Body of pancreas (tissue), 4 donors: ENCODE measurements at regions not wholly inside any gene's neighbourhood (a gene's known extent, or its start where the extent isn't known, plus 50 kb on each side); places are given as distances from the start of the nearest gene placed in this dataset.

Source experiments
- ATAC-seq: fragments of 150-250 bp; one replicate; pipeline ENCODE4 v1.9.1; 2016
- DNase-seq, 4 donors: peaks; one replicate each; pipeline ENCODE4 v3.0.0-alpha.2; 2019
- H3K27ac ChIP-seq, 4 donors: fragments of 200-600 bp; sonication (generic); 1 replicate in 3 of 4; 2 replicates in 1 of 4; pipeline versions ENCODE4 v1.5.1 to v1.6.1; 2016 to 2019; ENCODE audit warnings: mild to moderate bottlenecking in 1 of 4, mixed read lengths in 1 of 4, moderate library complexity in 1 of 4
- H3K27me3 ChIP-seq, 2 donors: fragments of 200-600 bp; sonication (generic); one replicate each; pipeline ENCODE4 v1.6.0; 2016; ENCODE audit warnings: mild to moderate bottlenecking in 1 of 2
- H3K36me3 ChIP-seq, 2 donors: fragments of 200-600 bp; sonication (generic); replicated peaks in 1 of 2; 2 replicates each; pipeline ENCODE4 v1.5.1; 2016; ENCODE audit warnings: low read depth in 2 of 2; ENCODE audit not compliant: insufficient read depth in 1 of 2
- H3K4me1 ChIP-seq: fragments of 200-600 bp; sonication (generic); one replicate; pipeline ENCODE4 v1.6.0; 2016
- H3K4me3 ChIP-seq, 2 donors: fragments of 200-600 bp; sonication (generic); 1 replicate in 1 of 2; 2 replicates in 1 of 2; pipeline ENCODE4 v1.5.1; 2016 to 2019
- H3K9me3 ChIP-seq, 3 donors: fragments of 200-600 bp; sonication (generic); 1 replicate in 2 of 3; 2 replicates in 1 of 3; pipeline ENCODE4 v1.5.1; 2016
- CTCF ChIP-seq, 7 experiments: fragments of 450-650 bp in 4 of 7; fragments of 200-600 bp in 3 of 7; sonication (generic) in 3 of 7; IDR thresholded peaks; one replicate each; pipeline ENCODE4 v1.5.1; 2016 to 2019; ENCODE audit warnings: antibody characterized with exemption in 7 of 7
- POLR2A ChIP-seq, 3 donors: fragments of 450-650 bp; IDR thresholded peaks; one replicate each; pipeline ENCODE4 v1.6.1; 2016; ENCODE audit warnings: antibody characterized with exemption in 3 of 3, mild to moderate bottlenecking in 2 of 3
- WGBS, 2 donors: methylation state at CpG; one replicate each; pipeline ENCODE4 v1.1.5; 2017; 5-methylcytosine and 5-hydroxymethylcytosine counted together
- intact Hi-C: fragments of 100-400 bp; cut with DNase I; formaldehyde crosslinking; loops from one replicate; pipeline ENCODE4 v1.15.1; 2023

- H3K4me3 ChIP-seq: no peak overlapping the region
- no peaks in the 10 kb centered on the region for H3K4me1 ChIP-seq
- DNase-seq (no peak), ATAC-seq (no peak)
- H3K9me3 ChIP-seq: no peaks in the 10 kb centered on the region
- H3K27ac ChIP-seq: no peak overlapping the region
- no peaks in the 10 kb centered on the region for H3K36me3 ChIP-seq
- intact Hi-C loops: no loop called here
- WGBS, 2 donors: 63 to 74% methylated on average over 3 of the region's 3 CpGs
- no peaks in the 10 kb centered on the region for H3K27me3 ChIP-seq
- TF ChIP-seq POLR2A (IDR thresholded peaks at IDR 0.05) (no peak), CTCF (IDR thresholded peaks at IDR 0.05) (no peak)
Measured at GRCh38 chr16:50497592-50497991, 50.6 kb upstream of the NKD1 start.

- Histone ChIP-seq H3K27me3 (no peaks in the 10 kb centered on the region), H3K4me3 (no peak overlapping the region), H3K4me1 (no peaks in the 10 kb centered on the region), H3K9me3 (no peaks in the 10 kb centered on the region), H3K36me3 (no peaks in the 10 kb centered on the region), H3K27ac (no peak overlapping the region)
- ATAC-seq: no peak
- no peak for DNase-seq
- 79 to 84% methylated on average over 2 of the region's 2 CpGs for WGBS, 2 donors
- intact Hi-C loops: no loop called here
- TF ChIP-seq CTCF (IDR thresholded peaks at IDR 0.05) (no peak), POLR2A (IDR thresholded peaks at IDR 0.05) (no peak)
Measured at GRCh38 chr16:50496990-50497389, 51.2 kb upstream of the NKD1 start.

GRCh38 chr16:50495673-50496072 is 52.5 kb upstream of the NKD1 start:
- intact Hi-C loops: no loop called here
- 78 to 100% methylated on average over 2 to 7 of the region's 7 CpGs for WGBS, 2 donors
- ATAC-seq: no peak

GRCh38 chr16:50494501-50495491 is 53.4 kb upstream of the NKD1 start:
- DNase-seq: no peak
- TF ChIP-seq CTCF (IDR thresholded peaks at IDR 0.05) (no peak), POLR2A (IDR thresholded peaks at IDR 0.05) (no peak)
- intact Hi-C loops: no loop called here
- no peaks in the 10 kb centered on the region for H3K36me3 ChIP-seq
- 82 to 84% methylated on average over 11 of the region's 11 CpGs for WGBS, 2 donors
- no peak overlapping the region for H3K4me3 ChIP-seq
- H3K9me3 ChIP-seq: no peaks in the 10 kb centered on the region
- H3K27me3 ChIP-seq: no peaks in the 10 kb centered on the region
- H3K27ac ChIP-seq: no peak overlapping the region
- no peak for ATAC-seq
- H3K4me1 ChIP-seq: no peaks in the 10 kb centered on the region

More at GRCh38 chr16:50495673-50496072, 52.5 kb upstream of the NKD1 start:
- H3K4me1 ChIP-seq: no peaks in the 10 kb centered on the region
- H3K4me3 ChIP-seq: no peak overlapping the region
- no peaks in the 10 kb centered on the region for H3K27me3 ChIP-seq
- DNase-seq: no peak
- no peaks in the 10 kb centered on the region for H3K36me3 ChIP-seq
- no peaks in the 10 kb centered on the region for H3K9me3 ChIP-seq
- no peak overlapping the region for H3K27ac ChIP-seq
- TF ChIP-seq POLR2A (IDR thresholded peaks at IDR 0.05) (no peak), CTCF (IDR thresholded peaks at IDR 0.05) (no peak)
